ENCODE measurements at regions not wholly inside any gene's neighbourhood (a gene's known extent, or its start where the extent isn't known, plus 50 kb on each side); places are given as distances from the start of the nearest gene placed in this dataset.

DNA sequence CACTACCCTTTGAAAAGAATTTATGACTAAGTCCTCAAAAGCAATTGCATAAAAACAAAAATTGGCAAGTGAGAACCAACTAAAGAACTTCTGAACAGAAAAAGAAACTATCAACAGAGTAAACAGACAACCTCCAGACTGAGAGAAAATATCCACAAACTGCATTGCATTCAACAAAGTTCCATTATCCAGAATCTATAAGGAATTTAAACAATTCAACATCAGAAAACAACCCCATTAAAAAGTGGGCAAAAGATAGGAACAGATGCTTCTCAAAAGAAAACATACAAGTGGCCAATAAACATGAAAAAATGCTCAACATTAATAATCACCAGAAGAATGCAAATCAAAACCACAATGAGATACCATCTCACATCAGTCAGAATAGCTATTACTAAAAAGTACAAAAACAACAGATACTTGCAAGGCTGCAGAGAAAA, 130.2 kb downstream of the GASK1B start:
- TF ChIP-seq CTCF (IDR thresholded peaks at IDR 0.05) (no peak), POLR2A (IDR thresholded peaks at IDR 0.05) (no peak)

All from upper lobe of left lung (tissue), 4 donors.